HG03571 (cell line): ENCODE measurements at regions not wholly inside any gene's neighbourhood (a gene's known extent, or its start where the extent isn't known, plus 50 kb on each side); places are given as distances from the start of the nearest gene placed in this dataset.
"Not testable (repeated sequence)": the region's sequence is repeated elsewhere in the genome, so short reads cannot be mapped to it uniquely, and the experiment has no call there.

ENCODE experiments used
- ATAC-seq: cut with Tn5 transposase; IDR thresholded peaks from one replicate; pipeline ENCODE4 v1.9.1; 2021; ENCODE audit not compliant: unreplicated experiment

DNA sequence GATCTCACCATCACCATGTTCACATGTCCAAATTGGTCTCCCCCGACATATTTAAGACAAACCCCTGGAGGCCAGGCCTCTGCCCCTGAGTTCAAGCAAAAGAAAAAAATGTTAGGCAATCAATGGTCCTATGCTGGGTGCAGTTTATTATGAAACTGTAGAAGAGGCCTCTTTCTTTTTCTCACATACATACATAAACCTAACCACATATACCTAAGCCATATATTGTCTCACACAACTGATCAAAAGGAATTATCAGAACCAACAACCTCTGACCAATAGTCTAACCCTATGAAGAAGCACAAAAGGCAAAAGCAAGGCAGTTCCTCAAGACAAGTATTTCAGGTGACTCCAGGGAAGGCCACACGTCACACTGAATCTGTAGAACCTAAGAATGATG lies 49.9 kb downstream of the ILRUN start:
- ATAC-seq, result no peak

DNA sequence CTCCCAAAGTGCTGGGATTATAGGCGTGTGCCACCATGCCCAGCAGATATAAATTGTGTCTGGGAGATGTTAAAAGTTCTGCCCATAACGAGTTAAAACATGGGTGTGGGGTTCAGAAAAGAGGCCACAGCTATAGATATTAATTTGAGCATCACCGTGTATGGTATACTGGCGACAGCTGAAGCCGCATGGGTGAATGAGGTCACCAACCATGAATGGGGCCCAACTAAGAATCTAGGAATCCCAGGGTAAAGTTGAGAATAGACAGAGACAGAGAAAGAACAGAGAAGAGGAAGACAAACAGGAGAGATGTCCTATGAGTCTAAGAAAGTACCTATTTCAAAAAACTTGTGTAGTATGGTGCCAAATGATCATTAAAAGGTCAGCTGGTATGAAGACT lies 50.9 kb downstream of the ILRUN start:
- ATAC-seq, result no peak

DNA sequence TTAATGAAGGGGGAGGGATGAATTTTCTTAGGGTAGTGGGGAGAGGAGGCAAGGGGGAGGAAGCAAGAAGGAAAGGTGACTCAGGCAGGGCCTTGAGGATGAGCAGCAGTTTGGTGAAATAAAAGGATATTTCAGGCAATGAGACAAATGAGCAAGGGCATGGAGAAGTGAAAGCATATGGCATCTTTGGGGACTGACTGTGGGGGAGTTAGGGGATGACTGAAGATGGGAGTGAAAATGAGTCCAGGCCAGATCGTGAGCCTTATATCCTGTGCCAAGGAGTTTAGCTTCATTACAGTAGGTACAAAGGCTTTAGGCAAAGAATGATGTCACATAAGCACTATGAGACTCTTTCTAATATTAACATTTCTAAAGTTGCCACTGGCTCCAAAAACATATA lies 51.9 kb downstream of the ILRUN start:
- no peak for ATAC-seq

DNA sequence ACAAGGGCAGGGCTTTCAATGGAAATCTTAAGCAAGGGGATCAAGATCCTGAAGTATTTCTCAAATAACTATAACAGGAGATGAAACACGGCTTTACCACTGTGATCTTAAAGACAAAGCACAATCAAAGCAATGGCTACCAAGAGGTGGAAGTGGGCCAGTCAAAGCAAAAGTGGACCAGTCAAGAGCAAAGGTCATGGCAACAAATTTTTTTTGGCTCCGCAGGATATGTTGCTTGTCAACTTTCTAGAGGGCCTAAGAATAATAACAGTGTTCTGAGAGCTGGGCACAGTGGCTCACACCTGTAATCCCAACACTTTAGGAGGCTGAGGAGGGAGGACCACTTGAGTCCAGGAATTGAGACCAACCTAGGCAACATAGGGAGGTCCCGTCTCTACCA lies 54.1 kb downstream of the ILRUN start:
- ATAC-seq, result no peak

DNA sequence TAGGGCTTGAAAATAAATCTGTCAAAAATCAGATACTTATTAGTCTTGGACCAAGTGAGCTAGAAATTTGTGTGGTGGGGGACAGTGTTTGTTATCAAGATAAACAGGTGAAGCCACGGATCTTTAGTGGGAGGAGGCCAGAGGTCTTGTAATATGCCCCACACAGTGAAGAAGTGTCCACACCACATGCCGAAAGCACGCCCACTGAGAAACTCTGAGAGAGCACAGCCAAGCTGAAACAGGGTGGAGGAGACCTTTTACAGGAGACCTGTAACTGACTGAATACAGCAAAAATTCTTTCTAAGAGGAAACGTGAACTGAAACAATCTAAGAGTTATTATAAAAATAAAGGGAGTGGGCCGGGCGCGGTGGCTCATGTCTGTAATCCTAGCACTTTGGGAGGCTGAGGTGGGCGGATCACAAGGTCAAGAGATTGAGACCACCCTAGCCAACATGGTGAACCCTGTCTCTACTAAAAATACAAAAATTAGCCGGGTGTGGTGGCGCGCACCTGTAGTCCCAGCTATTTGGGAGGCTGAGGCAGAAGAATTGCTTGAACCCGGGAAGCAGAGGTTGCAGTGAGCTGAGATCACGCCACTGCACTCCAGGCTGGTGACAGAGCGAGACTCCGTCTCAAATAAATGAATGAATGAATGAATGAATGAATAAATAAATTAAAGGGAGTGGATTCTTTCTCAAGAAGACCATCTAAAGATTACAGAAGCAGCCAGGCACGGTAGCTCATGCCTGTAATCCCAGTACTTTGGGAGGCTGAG lies 56.3 kb downstream of the ILRUN start:
- not testable (repeated sequence) for ATAC-seq

DNA sequence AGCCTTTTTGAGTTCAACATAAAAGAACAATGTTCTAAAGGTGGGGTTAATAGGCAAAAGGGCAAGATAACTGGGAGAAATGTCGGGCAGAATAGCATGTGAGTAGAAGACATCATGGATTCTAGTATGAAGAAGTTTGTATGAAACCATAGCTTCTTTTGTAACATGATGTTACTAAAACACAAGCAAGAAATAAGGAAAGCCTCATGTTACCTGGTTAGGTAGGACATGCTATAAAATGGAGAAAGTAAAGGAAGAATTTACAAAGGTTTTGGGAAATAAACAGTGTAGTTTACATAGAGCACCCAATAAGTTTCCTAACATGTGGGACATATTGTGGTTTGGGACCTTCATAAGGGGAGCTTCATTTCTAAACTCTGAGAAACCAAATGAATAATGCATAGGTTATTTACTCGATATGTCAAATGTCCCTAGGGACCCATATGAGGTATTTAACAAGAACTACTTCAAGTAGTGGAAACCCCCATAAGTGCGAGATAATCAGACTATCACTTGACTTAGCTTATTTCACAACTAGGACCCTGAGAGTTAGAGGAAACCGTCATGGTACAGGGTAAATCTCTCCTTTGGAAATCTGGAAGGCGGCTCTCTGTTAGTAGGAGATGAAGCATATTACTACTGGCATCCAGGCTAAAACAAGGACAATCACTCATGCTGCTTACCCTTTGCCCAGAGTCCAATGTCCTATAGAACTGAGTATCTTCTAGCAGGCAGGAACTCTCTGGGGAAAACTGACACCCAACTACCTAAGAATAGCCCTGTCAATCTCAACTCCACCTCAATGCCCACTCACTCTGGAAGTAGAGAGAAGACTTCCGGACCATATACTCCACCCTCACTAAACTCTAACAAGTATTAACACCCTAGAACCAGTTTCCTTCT lies 57.5 kb downstream of the ILRUN start:
- ATAC-seq, result peak; percentile 59

DNA sequence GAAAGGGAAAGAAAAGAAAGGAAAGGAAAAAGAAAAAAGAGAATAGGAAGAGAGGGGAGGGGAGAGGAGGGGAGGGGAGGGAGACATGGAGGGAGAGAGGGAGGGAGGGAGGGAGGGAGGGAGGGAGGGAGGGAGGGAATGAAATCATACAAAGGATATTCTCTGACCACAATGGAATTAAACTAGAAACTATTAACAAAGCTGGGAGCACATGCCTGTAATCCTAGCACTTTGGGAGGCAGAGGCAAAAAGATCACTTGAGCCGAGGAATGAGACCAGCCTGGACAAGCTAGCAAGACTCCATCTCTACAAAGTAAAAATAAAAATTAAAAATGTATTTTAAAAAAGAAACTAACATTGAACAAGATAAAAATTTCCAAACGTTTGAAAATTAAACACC lies 62.8 kb downstream of the ILRUN start:
- ATAC-seq, result no peak

DNA sequence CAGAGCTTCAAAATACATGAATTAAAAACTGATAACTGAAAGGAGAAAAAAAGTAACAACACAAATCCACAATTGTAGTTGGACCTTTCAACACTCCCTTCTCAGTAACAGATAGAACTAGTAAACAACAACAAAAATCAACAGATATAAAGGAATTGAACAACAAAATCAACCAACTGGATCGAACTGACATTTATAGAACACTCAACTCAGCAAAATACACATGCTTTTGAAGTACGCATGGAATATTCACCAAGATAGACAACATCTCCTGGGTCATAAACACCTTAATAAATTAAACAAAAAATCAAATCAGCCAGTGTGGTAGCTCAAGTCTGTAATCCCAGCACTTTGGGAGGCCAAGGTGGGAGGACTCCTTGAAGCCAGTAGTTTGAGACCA lies 63.3 kb downstream of the ILRUN start:
- no peak for ATAC-seq

DNA sequence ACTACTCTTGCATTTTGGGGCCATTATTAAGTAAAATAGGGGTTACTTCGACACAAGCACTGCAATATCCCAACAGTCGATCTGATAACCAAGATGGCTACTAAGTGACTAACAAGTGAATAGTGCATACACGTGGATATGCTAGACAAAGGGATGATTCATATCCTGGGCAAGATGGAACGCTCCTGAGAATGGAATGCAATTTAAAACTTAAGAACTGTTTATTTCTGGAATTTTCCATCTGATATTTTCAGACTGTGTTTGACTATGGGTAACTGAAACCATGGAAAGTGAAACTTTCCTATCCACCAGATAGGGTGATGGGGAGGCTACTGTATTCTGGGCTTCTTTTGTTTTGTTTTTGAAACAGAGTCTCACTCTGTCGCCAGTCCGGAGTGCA lies 66.5 kb downstream of the ILRUN start:
- no peak for ATAC-seq

DNA sequence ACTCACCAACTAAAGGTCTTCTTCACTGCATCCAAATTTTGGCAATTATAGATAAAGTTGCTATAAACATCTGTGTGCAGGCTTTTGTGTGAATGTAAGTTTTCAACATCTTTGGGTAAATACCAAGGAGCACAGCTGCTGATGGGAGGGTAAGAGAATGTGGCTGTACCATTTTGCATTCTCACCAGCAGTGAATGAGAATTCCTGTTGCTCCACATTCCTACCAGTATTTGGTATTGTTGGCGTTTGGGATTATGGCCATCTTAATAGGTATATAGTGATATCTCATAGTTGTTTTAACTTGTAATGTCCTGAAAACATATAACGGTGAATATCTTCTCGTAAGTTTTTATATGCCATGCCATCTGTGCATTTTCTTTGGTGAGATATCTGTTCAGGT lies 69.3 kb downstream of the ILRUN start:
- ATAC-seq, result no peak

DNA sequence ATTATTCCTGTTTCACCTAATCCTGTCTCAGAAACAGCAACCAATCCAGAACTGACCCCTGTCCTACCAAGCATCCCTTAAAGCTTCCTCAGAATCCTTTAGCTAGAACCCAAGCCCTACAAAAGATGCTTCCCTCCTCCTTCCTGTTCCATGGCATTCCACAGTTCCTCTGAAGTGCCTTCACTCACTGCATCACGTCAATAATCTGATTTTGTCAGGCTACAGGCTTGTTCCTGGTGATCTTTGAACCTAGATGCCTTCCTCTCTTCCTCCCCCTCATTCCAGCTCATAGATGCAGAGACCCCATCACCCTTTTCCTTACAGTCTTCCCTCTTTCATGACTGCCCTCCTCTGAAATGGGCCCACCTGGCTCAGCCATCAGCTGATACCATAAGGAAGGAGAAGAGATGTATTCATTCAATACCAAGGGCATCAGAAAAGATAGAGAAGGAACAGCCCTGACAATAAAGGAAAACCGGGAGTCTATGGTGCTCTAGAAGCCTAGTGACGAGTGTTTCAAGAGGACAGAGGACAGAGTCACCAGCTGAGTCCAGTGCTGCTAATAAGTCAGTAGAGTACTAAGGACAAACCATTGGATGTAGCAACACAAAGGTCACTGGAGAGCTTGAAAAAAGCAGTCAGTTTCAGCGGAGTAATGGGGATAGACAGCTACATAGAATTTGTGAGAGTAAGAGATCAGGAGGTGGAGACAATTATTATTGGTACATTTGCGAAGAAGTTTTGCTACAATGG lies 62.5 kb upstream of the SPDEF start:
- no peak for ATAC-seq

DNA sequence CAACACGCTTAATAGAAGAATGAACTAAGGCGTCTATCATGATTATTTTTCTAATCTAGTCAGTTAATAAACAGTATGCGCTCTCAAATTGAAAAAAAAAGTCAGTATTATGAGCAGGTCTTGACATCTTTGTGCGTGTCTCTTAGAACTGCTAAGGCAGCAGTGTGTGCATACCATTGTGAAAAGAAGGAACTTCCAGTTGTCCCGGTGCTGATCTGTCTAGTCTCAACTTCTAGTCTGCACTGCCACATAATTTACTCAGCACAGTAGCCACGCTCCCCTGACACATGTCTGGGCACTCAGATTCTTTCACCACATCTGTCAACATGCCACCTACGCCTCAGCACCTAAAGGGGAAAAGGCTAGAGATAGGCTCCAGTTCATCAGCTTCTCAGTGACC lies 61.1 kb upstream of the SPDEF start:
- ATAC-seq, result no peak

DNA sequence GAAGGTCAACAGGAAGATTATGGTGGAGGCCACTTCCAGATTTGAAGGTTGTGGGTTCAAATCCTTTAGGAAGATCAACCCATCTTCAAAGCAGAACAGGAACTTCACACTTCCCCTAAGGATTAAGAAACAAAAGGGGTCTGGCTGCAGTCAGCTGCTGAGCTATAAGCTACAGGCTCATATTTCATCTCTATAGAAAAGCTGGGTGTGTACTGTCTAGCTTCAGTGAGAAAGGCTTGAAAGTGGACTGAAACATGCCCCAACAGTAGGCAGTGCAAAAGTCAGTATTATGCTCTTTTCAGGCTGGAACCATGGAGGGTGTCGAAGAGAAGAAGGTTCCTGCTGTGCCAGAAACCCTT lies 60.1 kb upstream of the SPDEF start:
- ATAC-seq, result no peak

DNA sequence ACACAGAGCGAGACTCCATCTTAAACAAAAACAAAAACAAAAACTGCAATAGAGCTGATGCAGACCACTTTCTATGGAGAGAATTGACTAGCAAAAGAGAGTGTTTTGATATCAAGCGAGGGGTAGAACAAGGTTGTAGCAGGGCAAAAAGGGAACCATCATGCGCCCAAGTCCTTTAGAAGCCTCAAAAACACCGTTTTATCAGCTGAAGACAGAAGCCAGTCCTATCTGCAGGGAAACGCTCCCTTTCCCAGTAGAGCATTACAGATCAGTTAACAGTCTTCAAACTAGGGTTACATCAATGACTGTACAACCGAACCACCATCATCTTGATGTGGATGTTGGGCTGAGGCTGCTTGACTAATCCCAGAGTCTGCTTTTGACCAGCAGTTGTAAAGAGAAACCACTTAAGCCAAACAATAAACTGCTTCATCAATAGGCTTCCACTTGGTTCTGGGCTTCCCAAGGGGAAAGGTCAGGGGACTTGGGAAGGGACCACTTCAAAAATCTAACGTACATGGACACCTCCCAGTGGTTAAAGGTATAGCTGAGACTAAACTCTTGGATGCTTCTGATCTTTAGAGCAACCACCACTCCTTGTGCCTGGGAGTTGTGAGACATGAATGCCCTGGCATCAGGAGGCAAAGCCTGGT lies 59.6 kb upstream of the SPDEF start:
- no peak for ATAC-seq

DNA sequence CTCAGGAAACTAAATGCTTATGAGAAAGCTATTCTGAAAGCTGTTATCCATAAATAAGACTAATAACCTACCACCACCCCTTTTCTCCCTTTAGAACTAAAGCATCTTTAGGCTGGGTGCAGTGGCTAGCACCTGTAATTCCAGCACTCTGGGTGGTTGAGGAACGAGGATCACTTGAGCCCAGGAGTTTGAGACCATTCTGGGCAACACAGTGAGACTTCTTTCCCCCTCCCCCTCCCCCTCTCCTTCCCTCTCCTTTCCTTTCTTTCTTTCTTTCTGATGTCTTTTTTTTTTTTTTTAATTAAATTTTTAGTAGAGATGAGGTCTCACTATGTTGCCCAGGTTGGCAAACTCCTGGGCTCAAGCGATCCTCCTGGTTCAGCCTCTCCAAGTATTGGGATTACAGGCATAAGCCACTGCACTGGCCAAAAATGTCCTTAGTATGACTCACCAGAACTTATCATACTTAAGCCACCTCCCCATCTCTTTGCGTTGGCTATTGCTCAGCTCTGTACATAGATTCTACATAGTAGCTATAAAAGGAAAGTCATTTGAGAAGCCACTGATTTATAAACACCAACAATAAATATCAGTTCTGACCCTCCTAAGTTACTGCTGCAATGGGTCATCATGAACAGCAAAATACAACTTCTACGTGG lies 54.8 kb upstream of the SPDEF start:
- no peak for ATAC-seq

DNA sequence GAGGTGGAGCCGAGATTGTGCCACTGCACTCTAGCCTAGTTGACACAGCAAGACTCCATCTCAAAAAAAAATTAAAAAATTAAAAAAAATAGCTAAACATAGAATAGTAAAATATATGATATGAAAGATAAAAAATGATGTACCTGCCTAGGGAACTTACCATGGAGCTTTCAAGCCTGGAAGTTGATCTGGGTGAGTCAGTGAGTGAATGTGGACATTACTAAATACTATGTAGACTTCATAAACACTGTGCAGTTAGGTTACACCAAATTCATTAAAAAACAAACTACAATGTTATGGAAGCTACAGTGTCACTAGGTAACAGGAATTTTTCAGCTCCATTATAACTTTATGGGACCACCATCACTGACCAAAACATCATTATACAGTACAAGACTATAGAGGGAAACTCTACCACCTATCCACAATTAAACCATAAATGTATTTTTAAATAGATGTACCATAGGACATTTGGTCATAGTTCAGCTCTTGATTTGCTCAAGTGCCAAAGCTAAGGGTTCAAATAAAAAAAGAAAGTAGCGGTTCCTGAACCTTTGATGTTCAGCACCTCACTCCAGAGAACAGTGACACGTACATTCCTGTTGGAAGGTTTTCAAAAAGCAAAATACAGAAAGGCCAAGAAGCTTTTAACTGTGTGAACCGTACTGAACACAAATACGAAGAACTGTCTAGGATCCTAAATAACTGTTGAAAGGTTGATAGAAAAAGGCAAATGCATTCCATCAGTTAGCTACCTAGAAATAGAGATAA lies 52.4 kb upstream of the SPDEF start:
- no peak for ATAC-seq

DNA sequence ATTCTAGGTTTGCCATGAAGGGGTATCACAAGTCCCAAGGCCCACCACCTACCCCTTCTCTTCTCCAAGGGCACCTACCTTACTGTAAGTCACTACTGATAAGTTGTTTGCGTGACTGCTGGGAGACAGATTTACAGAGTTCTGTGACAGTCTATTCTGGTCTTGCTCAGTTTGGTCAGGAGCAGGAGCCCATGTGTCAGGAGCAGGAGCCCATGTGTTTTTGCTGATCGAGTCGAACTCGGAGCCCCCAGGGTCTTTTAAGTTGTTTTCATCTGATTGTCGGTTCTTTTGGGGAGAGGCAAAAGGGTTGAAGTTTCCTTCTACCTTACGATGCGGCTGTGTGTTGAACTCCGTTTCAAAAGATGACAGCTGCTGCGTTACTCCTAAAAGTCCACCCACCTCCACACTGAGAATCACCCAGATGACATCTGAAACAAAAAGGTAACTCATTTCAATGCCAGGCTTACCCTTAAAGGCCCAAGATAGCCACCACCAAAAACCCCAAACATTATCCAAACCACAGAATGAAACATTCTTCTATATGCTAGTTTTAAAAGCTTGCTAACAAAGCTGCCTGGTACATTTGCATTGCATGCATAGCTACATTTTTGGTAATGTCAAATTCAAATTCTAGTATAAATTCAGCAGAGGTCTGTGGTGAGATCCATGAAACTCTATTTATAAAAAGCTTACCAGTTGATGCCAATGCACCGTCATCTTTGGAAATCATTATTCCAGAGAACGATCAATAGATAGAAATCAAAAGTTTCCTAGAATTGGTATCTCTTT lies 50.5 kb upstream of the SPDEF start:
- no peak for ATAC-seq
